ENCODE measurements at regions not wholly inside any gene's neighbourhood (a gene's known extent, or its start where the extent isn't known, plus 50 kb on each side); places are given as distances from the start of the nearest gene placed in this dataset.
"Not testable (repeated sequence)": the region's sequence is repeated elsewhere in the genome, so short reads cannot be mapped to it uniquely, and the experiment has no call there.

DNA sequence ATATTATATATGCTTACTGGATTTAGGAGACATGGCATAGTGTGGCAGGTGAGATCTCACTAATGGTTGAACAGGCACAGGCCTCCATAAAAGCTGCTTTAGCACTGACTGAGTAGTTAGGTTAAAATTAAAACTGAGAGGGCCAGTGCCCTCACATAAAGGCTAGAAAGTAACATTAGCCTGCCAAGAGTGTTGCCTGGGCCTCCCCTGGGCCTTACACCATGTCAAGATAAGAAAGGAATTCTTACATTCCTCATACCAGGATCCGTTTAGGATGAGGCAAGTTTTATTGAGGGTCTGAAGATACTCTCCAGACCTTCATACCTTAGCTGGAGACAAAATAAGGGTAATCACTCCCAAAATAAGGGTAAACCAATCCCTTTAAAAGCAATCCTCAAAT lies 1011.8 kb downstream of the PLA2G4A start:
- H3K27ac ChIP-seq (ENCODE audit: low read depth in 2 of 2, low read length in 1 of 2) = no peak overlapping the region
- no peaks in the 10 kb centered on the region for H3K9me3 ChIP-seq (ENCODE audit: control insufficient read depth in 2 of 2, insufficient read depth in 1 of 2, low read depth in 1 of 2, low read length in 1 of 2)
- 48 to 50% methylated on average over 1 of the region's 1 CpG for WGBS, 2 donors
- no peaks in the 10 kb centered on the region for H3K36me3 ChIP-seq (ENCODE audit: control insufficient read depth in 2 of 2, insufficient read depth in 2 of 2, low read length in 1 of 2)
- no peak overlapping the region for H3K4me3 ChIP-seq (ENCODE audit: low read depth in 1 of 2, low read length in 2 of 2)
- no peaks in the 10 kb centered on the region for H3K4me1 ChIP-seq (ENCODE audit: control insufficient read depth in 2 of 2, insufficient read depth in 2 of 2, low read length in 1 of 2)
- H3K27me3 ChIP-seq (ENCODE audit: control insufficient read depth in 1 of 2, insufficient read depth in 2 of 2, low read length in 2 of 2) = no peaks in the 10 kb centered on the region

DNA sequence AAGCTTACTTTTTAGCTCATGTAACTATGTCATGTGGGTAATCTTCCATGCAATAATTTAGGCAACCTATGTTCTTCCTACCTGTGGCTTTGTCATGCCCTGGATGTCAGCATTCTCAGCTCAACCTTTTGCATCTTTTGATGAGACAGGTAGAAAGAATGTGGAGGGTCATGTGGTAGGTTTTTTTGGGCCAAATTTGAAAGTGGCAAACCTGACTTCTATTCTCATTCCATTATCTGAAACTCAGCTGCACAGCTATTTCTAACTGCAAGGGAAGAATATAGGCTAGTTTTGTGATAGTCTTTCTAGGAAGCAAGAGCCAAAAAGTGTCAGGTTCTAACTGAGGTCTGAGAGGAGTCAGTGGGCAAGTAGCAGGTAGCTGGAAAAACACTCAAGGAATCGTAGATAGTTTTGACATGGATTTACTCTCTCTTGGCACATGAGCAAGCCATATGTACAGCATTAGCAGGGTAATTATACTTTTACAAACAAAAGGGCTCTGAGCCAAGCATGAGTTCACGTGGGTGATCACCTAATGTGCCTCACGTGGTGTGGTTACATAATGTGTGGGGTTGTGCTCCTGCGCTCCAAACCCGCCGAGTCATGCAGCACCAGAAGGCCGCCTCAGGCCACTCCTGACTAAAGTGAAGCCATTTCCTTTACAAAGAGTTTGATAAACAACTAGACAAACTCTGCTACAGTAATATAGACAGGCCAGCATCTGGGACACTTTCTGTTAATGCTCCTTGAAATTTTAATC lies 1013.8 kb downstream of the PLA2G4A start:
- Histone ChIP-seq H3K9me3 (ENCODE audit: control insufficient read depth in 2 of 2, insufficient read depth in 1 of 2, low read depth in 1 of 2, low read length in 1 of 2) (no peaks in the 10 kb centered on the region), H3K36me3 (ENCODE audit: control insufficient read depth in 2 of 2, insufficient read depth in 2 of 2, low read length in 1 of 2) (no peaks in the 10 kb centered on the region), H3K4me1 (ENCODE audit: control insufficient read depth in 2 of 2, insufficient read depth in 2 of 2, low read length in 1 of 2) (no peaks in the 10 kb centered on the region), H3K27me3 (ENCODE audit: control insufficient read depth in 1 of 2, insufficient read depth in 2 of 2, low read length in 2 of 2) (no peaks in the 10 kb centered on the region), H3K4me3 (ENCODE audit: low read depth in 1 of 2, low read length in 2 of 2) (no peak overlapping the region), H3K27ac (ENCODE audit: low read depth in 2 of 2, low read length in 1 of 2) (no peak overlapping the region)
- 43 to 59% methylated on average over 7 of the region's 7 CpGs for WGBS, 2 donors

DNA sequence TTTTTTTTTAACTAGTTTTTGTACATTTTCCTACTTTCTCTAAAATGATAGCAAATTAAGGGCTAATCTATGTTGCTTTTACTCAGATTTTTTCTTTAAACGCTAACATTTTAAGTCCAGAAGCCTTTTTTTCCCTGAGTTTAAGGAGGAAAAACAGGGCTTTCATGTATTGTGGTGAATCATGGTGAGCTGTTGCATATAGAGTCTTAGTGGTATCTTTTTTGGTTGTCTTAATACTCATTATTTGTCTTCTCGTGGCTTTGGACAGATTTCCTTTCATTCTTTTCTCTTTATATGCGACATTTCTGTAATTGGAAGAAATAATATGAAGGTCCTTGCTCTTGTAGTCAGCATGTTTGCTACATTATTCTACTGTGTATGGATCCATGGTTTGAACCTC lies 1015.6 kb downstream of the PLA2G4A start:
- no peaks in the 10 kb centered on the region for H3K9me3 ChIP-seq (ENCODE audit: control insufficient read depth in 2 of 2, insufficient read depth in 1 of 2, low read depth in 1 of 2, low read length in 1 of 2)
- H3K27ac ChIP-seq (ENCODE audit: low read depth in 2 of 2, low read length in 1 of 2) = no peak overlapping the region
- no peaks in the 10 kb centered on the region for H3K36me3 ChIP-seq (ENCODE audit: control insufficient read depth in 2 of 2, insufficient read depth in 2 of 2, low read length in 1 of 2)
- WGBS, 2 donors = 72 to 81% methylated on average over 3 of the region's 3 CpGs
- no peaks in the 10 kb centered on the region for H3K4me1 ChIP-seq (ENCODE audit: control insufficient read depth in 2 of 2, insufficient read depth in 2 of 2, low read length in 1 of 2)
- H3K27me3 ChIP-seq (ENCODE audit: control insufficient read depth in 1 of 2, insufficient read depth in 2 of 2, low read length in 2 of 2) = no peaks in the 10 kb centered on the region
- no peak overlapping the region for H3K4me3 ChIP-seq (ENCODE audit: low read depth in 1 of 2, low read length in 2 of 2)

DNA sequence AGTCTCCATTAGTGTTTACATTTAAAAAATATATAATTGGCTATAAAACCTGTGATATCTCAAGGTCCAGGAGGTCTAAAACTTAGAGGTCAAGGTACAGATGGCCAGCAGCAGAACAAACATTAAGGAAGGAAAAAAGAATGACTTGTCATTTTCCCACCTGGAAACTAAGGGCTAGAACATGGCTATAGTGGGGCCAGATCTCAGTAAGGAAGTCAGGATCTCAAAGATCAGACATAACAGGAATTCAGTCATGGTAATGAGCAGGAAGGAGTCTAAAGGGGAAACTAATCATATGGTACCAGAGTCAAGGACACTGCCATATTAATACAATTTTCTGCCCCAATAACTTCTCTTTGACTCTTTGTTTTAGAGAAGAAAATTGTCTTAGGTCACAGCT lies 1018.8 kb downstream of the PLA2G4A start:
- Histone ChIP-seq H3K36me3 (ENCODE audit: control insufficient read depth in 2 of 2, insufficient read depth in 2 of 2, low read length in 1 of 2) (no peaks in the 10 kb centered on the region), H3K9me3 (ENCODE audit: control insufficient read depth in 2 of 2, insufficient read depth in 1 of 2, low read depth in 1 of 2, low read length in 1 of 2) (no peaks in the 10 kb centered on the region), H3K4me1 (ENCODE audit: control insufficient read depth in 2 of 2, insufficient read depth in 2 of 2, low read length in 1 of 2) (no peaks in the 10 kb centered on the region), H3K27me3 (ENCODE audit: control insufficient read depth in 1 of 2, insufficient read depth in 2 of 2, low read length in 2 of 2) (no peaks in the 10 kb centered on the region), H3K27ac (ENCODE audit: low read depth in 2 of 2, low read length in 1 of 2) (no peak overlapping the region), H3K4me3 (ENCODE audit: low read depth in 1 of 2, low read length in 2 of 2) (no peak overlapping the region)

DNA sequence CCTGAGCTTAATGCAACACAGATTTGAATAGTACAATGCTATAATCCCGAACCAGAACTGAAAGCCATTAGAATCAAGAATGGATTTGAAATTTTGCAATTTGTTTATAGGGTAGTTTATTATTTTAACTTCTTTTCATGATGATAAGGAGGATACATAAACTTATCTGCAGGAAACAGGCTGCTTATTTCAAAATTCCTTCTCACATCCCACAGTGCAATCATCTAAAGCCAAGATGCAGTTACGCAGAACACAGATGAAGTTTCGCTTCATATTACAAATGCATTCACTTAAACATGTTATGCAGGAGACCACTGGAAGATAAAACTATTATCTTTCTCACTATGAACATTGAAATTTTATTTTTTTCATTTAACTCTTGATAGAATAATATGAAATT lies 1019.6 kb downstream of the PLA2G4A start:
- no peaks in the 10 kb centered on the region for H3K9me3 ChIP-seq (ENCODE audit: control insufficient read depth in 2 of 2, insufficient read depth in 1 of 2, low read depth in 1 of 2, low read length in 1 of 2)
- H3K27me3 ChIP-seq (ENCODE audit: control insufficient read depth in 1 of 2, insufficient read depth in 2 of 2, low read length in 2 of 2) = no peaks in the 10 kb centered on the region
- no peaks in the 10 kb centered on the region for H3K4me1 ChIP-seq (ENCODE audit: control insufficient read depth in 2 of 2, insufficient read depth in 2 of 2, low read length in 1 of 2)
- H3K36me3 ChIP-seq (ENCODE audit: control insufficient read depth in 2 of 2, insufficient read depth in 2 of 2, low read length in 1 of 2) = no peaks in the 10 kb centered on the region
- H3K27ac ChIP-seq (ENCODE audit: low read depth in 2 of 2, low read length in 1 of 2) = no peak overlapping the region
- no peak overlapping the region for H3K4me3 ChIP-seq (ENCODE audit: low read depth in 1 of 2, low read length in 2 of 2)
- WGBS, 2 donors = 57 to 64% methylated on average over 3 of the region's 3 CpGs

DNA sequence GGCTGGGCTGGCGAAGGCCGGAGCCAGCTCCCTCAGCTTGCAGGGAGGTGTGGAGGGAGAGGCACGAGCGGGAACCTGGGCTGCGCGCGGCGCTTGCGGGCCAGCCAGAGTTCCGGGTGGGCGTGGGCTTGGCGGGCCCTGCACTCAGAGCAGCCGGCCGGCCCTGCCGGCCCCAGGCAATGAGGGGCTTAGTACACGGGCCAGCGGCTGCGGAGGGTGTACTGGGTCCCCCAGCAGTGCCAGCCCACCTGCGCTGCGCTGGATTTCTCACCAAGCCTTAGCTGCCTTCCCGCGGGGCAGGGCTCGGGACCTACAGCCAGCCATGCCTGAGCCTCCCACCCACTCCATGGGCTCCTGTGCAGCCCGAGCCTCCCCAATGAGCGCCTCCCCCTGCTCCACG lies 1021.4 kb downstream of the PLA2G4A start:
- not testable (repeated sequence) for H3K9me3 ChIP-seq (ENCODE audit: control insufficient read depth in 2 of 2, insufficient read depth in 1 of 2, low read depth in 1 of 2, low read length in 1 of 2); H3K4me1 ChIP-seq (ENCODE audit: control insufficient read depth in 2 of 2, insufficient read depth in 2 of 2, low read length in 1 of 2); H3K4me3 ChIP-seq (ENCODE audit: low read depth in 1 of 2, low read length in 2 of 2); H3K27ac ChIP-seq (ENCODE audit: low read depth in 2 of 2, low read length in 1 of 2); H3K27me3 ChIP-seq (ENCODE audit: control insufficient read depth in 1 of 2, insufficient read depth in 2 of 2, low read length in 2 of 2); H3K36me3 ChIP-seq (ENCODE audit: control insufficient read depth in 2 of 2, insufficient read depth in 2 of 2, low read length in 1 of 2)
- 89 to 92% methylated on average over 26 of the region's 26 CpGs for WGBS, 2 donors

DNA sequence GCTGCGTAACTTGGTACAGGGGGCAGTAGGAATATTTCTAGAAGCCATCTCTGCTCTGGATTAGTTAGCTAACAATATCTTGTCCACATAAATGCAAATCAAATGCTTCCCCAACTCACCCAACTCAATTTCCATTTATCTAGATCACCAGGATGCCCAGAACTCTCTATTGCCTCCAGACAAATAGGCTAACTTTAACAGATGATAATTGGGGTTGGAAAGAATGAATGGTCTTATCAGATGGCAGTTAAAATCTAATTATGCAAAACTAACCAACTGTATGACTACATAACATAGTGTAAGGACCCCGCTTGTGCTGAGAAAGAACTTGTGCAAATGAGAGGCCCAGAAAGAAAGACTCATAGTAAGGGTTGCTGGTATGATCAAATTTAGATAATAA lies 1024.8 kb downstream of the PLA2G4A start:
- Histone ChIP-seq H3K4me3 (ENCODE audit: low read depth in 1 of 2, low read length in 2 of 2) (no peak overlapping the region), H3K27me3 (ENCODE audit: control insufficient read depth in 1 of 2, insufficient read depth in 2 of 2, low read length in 2 of 2) (no peaks in the 10 kb centered on the region), H3K9me3 (ENCODE audit: control insufficient read depth in 2 of 2, insufficient read depth in 1 of 2, low read depth in 1 of 2, low read length in 1 of 2) (no peaks in the 10 kb centered on the region), H3K27ac (ENCODE audit: low read depth in 2 of 2, low read length in 1 of 2) (no peak overlapping the region), H3K36me3 (ENCODE audit: control insufficient read depth in 2 of 2, insufficient read depth in 2 of 2, low read length in 1 of 2) (no peaks in the 10 kb centered on the region), H3K4me1 (ENCODE audit: control insufficient read depth in 2 of 2, insufficient read depth in 2 of 2, low read length in 1 of 2) (no peaks in the 10 kb centered on the region)
- WGBS, 2 donors = 91 to 95% methylated on average over 2 of the region's 2 CpGs

DNA sequence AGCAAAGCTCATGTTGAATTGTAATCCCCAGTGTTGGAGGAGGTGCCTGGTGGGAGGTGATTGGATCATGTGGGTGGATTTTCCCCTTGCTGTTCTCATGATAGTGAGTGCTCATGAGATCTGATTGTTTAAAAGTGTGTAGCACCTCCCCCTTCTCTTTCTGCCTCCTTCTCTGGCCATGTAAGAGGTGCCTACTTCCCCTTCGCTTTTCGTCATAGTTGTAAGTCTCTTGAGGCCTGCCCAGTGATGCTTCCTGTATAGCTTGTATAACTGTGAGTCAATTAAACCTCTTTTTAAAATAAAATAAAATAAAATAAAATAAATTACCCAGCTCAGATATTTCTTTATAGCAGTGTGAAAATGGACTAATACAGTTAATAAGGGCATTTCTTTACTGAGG lies 1025.7 kb downstream of the PLA2G4A start:
- Histone ChIP-seq H3K4me3 (ENCODE audit: low read depth in 1 of 2, low read length in 2 of 2) (no peak overlapping the region), H3K36me3 (ENCODE audit: control insufficient read depth in 2 of 2, insufficient read depth in 2 of 2, low read length in 1 of 2) (no peaks in the 10 kb centered on the region), H3K27ac (ENCODE audit: low read depth in 2 of 2, low read length in 1 of 2) (no peak overlapping the region), H3K4me1 (ENCODE audit: control insufficient read depth in 2 of 2, insufficient read depth in 2 of 2, low read length in 1 of 2) (no peaks in the 10 kb centered on the region), H3K9me3 (ENCODE audit: control insufficient read depth in 2 of 2, insufficient read depth in 1 of 2, low read depth in 1 of 2, low read length in 1 of 2) (no peaks in the 10 kb centered on the region), H3K27me3 (ENCODE audit: control insufficient read depth in 1 of 2, insufficient read depth in 2 of 2, low read length in 2 of 2) (no peaks in the 10 kb centered on the region)
- 91 to 96% methylated on average over 2 of the region's 2 CpGs for WGBS, 2 donors

DNA sequence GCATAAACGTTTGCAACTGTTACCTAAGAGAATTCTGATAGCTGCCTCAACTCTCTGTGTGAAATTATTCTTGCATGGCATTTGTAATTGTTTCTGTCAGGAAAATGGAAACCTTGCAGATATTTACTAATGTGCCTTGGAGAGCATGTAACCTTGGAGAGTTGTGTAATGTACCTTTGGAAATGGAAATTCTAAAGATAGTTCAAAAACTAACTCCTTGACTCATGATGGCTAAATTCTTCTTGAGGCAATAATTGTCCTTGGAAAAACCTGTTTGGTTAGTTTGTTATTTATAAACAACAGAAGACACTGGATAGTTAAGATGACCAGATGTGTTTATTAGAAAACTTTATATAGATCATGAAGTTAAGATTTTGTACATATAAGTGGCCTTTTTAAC lies 1033.8 kb downstream of the PLA2G4A start:
- H3K4me1 ChIP-seq (ENCODE audit: control insufficient read depth in 2 of 2, insufficient read depth in 2 of 2, low read length in 1 of 2) = no peaks in the 10 kb centered on the region
- no peaks in the 10 kb centered on the region for H3K36me3 ChIP-seq (ENCODE audit: control insufficient read depth in 2 of 2, insufficient read depth in 2 of 2, low read length in 1 of 2)
- no peaks in the 10 kb centered on the region for H3K9me3 ChIP-seq (ENCODE audit: control insufficient read depth in 2 of 2, insufficient read depth in 1 of 2, low read depth in 1 of 2, low read length in 1 of 2)
- no peak overlapping the region for H3K27ac ChIP-seq (ENCODE audit: low read depth in 2 of 2, low read length in 1 of 2)
- no peaks in the 10 kb centered on the region for H3K27me3 ChIP-seq (ENCODE audit: control insufficient read depth in 1 of 2, insufficient read depth in 2 of 2, low read length in 2 of 2)
- 39 to 52% methylated on average over 1 of the region's 1 CpG for WGBS, 2 donors
- no peak overlapping the region for H3K4me3 ChIP-seq (ENCODE audit: low read depth in 1 of 2, low read length in 2 of 2)

DNA sequence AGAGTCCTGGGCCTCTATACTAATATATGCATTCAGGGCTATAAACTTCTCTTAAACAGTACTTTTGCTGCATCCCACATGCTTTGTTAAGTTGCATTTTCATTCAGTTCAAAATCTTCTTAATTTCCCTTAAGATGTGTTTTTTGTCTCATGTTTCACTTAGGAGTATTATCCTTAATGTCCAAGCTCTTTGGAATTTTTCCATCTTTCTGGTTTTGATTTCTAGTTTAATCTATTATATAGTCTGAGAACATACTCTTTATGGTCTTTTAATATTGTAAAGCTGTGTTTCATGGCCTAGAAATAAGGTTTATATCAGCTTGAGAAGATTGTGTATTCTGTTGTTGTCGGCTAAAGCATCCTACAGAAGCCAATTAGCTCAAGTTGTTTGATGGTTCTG lies 1041.8 kb downstream of the PLA2G4A start:
- Histone ChIP-seq H3K27ac (ENCODE audit: low read depth in 2 of 2, low read length in 1 of 2) (no peak overlapping the region), H3K9me3 (ENCODE audit: control insufficient read depth in 2 of 2, insufficient read depth in 1 of 2, low read depth in 1 of 2, low read length in 1 of 2) (no peaks in the 10 kb centered on the region), H3K27me3 (ENCODE audit: control insufficient read depth in 1 of 2, insufficient read depth in 2 of 2, low read length in 2 of 2) (no peaks in the 10 kb centered on the region), H3K36me3 (ENCODE audit: control insufficient read depth in 2 of 2, insufficient read depth in 2 of 2, low read length in 1 of 2) (no peaks in the 10 kb centered on the region), H3K4me3 (ENCODE audit: low read depth in 1 of 2, low read length in 2 of 2) (no peak overlapping the region), H3K4me1 (ENCODE audit: control insufficient read depth in 2 of 2, insufficient read depth in 2 of 2, low read length in 1 of 2) (no peaks in the 10 kb centered on the region)
- WGBS, 2 donors = 75 to 89% methylated on average over 1 of the region's 1 CpG
